HEK293T (cell line): ENCODE measurements at regions not wholly inside any gene's neighbourhood (a gene's known extent, or its start where the extent isn't known, plus 50 kb on each side); places are given as distances from the start of the nearest gene placed in this dataset.

Experiments
- CTCF ChIA-PET: fragments of 350-600 bp; formaldehyde crosslinking; extraction: SDS; loops from one replicate; lab custom pipeline; 2021; ENCODE audit warnings: antibody characterized with exemption, inconsistent platforms; lab: Yijun Ruan, JAX
- POLR2A ChIA-PET: fragments of 350-600 bp; formaldehyde crosslinking; extraction: SDS; loops from one replicate; lab custom pipeline; 2020; ENCODE audit warnings: antibody characterized with exemption, inconsistent platforms; lab: Yijun Ruan, JAX
- DNase-seq: peaks from one replicate; pipeline ENCODE4 v3.0.0; 2012; ENCODE audit warnings: mixed read lengths; ENCODE audit errors: extremely low spot score
- ARNT ChIP-seq: fragments of 450-650 bp; IDR thresholded peaks from 2 replicates; pipeline ENCODE4 v1.6.1; 2017; ENCODE audit warnings: mild to moderate bottlenecking
- BHLHE40 ChIP-seq: fragments of 450-650 bp; IDR thresholded peaks from 2 replicates; pipeline ENCODE4 v1.6.1; 2016; ENCODE audit warnings: mild to moderate bottlenecking, moderate library complexity, borderline replicate concordance
- CTBP1 ChIP-seq: fragments of 450-650 bp; IDR thresholded peaks from 2 replicates; pipeline ENCODE4 v1.6.1; 2016; ENCODE audit warnings: borderline replicate concordance
- ELF4 ChIP-seq: fragments of 450-650 bp; IDR thresholded peaks from 2 replicates; pipeline ENCODE4 v1.6.1; 2017; ENCODE audit warnings: antibody characterized with exemption
- FOXA1 ChIP-seq: fragments of 450-650 bp; IDR thresholded peaks from 2 replicates; pipeline ENCODE4 v1.6.1; 2016; ENCODE audit warnings: mild to moderate bottlenecking
- FOXK2 ChIP-seq: fragments of 450-650 bp; IDR thresholded peaks from 2 replicates; pipeline ENCODE4 v1.6.1; 2016; ENCODE audit warnings: mild to moderate bottlenecking
- FOXM1 ChIP-seq: fragments of 450-650 bp; IDR thresholded peaks from 2 replicates; pipeline ENCODE4 v1.6.1; 2017; ENCODE audit warnings: mild to moderate bottlenecking, borderline replicate concordance
- HDGF ChIP-seq: fragments of 450-650 bp; IDR thresholded peaks from 2 replicates; pipeline ENCODE4 v1.6.1; 2017; ENCODE audit warnings: antibody characterized with exemption, borderline replicate concordance
- L3MBTL2 ChIP-seq: fragments of 450-650 bp; conservative IDR thresholded peaks from 2 replicates; pipeline ENCODE4 v1.6.1; 2016; ENCODE audit warnings: mild to moderate bottlenecking
- LEF1 ChIP-seq: fragments of 450-650 bp; IDR thresholded peaks from 2 replicates; pipeline ENCODE4 v1.6.1; 2017; ENCODE audit warnings: mild to moderate bottlenecking, borderline replicate concordance
- NFRKB ChIP-seq: fragments of 450-650 bp; IDR thresholded peaks from 2 replicates; pipeline ENCODE4 v1.6.1; 2016; ENCODE audit warnings: mild to moderate bottlenecking, moderate library complexity
- PKNOX1 ChIP-seq: fragments of 450-650 bp; IDR thresholded peaks from 2 replicates; pipeline ENCODE4 v1.6.1; 2016
- SP1 ChIP-seq: fragments of 450-650 bp; IDR thresholded peaks from 2 replicates; pipeline ENCODE4 v1.6.1; 2017
- SUZ12 ChIP-seq: fragments of 450-650 bp; IDR thresholded peaks from 2 replicates; pipeline ENCODE4 v1.6.1; 2016; ENCODE audit warnings: mild to moderate bottlenecking
- TARDBP ChIP-seq: fragments of 450-650 bp; IDR thresholded peaks from 2 replicates; pipeline ENCODE4 v1.6.1; 2016
- ZNF384 ChIP-seq: fragments of 450-650 bp; IDR thresholded peaks from 2 replicates; pipeline ENCODE4 v1.6.1; 2016

GRCh38 chr1:61627365-61627764 lies 97.6 kb downstream of the TM2D1 start:
- POLR2A ChIA-PET, result no interaction called here
- DNase-seq, result no peak
- no peak for TF ChIP-seq FOXA1
- no peak for TF ChIP-seq ZNF384
- no peak for TF ChIP-seq CTBP1
- TF ChIP-seq NFRKB, result no peak
- no peak for TF ChIP-seq FOXM1
- no peak for TF ChIP-seq TARDBP
- TF ChIP-seq FOXK2, result no peak
- TF ChIP-seq PKNOX1, result no peak
- TF ChIP-seq HDGF, result no peak
- no peak for TF ChIP-seq LEF1
- no peak for TF ChIP-seq SUZ12
- no peak for TF ChIP-seq ELF4
- no peak for TF ChIP-seq BHLHE40
- TF ChIP-seq SP1, result no peak
- CTCF ChIA-PET, result no interaction called here

- DNase-seq, result no peak
- POLR2A ChIA-PET, result no interaction called here
- CTCF ChIA-PET, result no interaction called here
- TF ChIP-seq HDGF (no peak), LEF1 (no peak), CTBP1 (no peak), SP1 (no peak), FOXK2 (no peak), L3MBTL2 (no peak), FOXM1 (no peak), TARDBP (no peak), FOXA1 (no peak), ZNF384 (no peak), BHLHE40 (no peak), ARNT (no peak), ELF4 (no peak), SUZ12 (no peak), NFRKB (no peak), PKNOX1 (no peak)
Measured at GRCh38 chr1:61626816-61627215, 98.1 kb downstream of the TM2D1 start.

- TF ChIP-seq FOXK2, result no peak
- CTCF ChIA-PET, result interaction anchor here (0.6 kb wide), 1 partner anchor 1745 kb away, joined by 3 read pairs; no protein-coding TSS in a partner anchor
- POLR2A ChIA-PET, result no interaction called here
- no peak for DNase-seq
Measured at GRCh38 chr1:61623852-61624251, 101.1 kb downstream of the TM2D1 start.

- CTCF ChIA-PET, result interaction anchor here (1.4 kb wide), 1 partner anchor 32 kb away, joined by 4 read pairs; no protein-coding TSS in a partner anchor
- DNase-seq, result no peak
- TF ChIP-seq FOXA1 (no peak), FOXK2 (no peak), ELF4 (no peak), TARDBP (no peak), ZNF384 (no peak)
- POLR2A ChIA-PET, result no interaction called here
Measured at GRCh38 chr1:61620536-61620935, 104.4 kb downstream of the TM2D1 start.

GRCh38 chr1:61618755-61619154 lies 106.2 kb downstream of the TM2D1 start:
- TF ChIP-seq HDGF (no peak), SUZ12 (no peak), FOXM1 (no peak), LEF1 (no peak), FOXA1 (no peak), SP1 (no peak), PKNOX1 (no peak), L3MBTL2 (no peak), BHLHE40 (no peak), NFRKB (no peak)
- POLR2A ChIA-PET, result no interaction called here
- CTCF ChIA-PET, result no interaction called here
- DNase-seq, result no peak

GRCh38 chr1:61618193-61618592 lies 106.7 kb downstream of the TM2D1 start:
- DNase-seq, result no peak
- CTCF ChIA-PET, result no interaction called here
- no peak for TF ChIP-seq CTBP1
- TF ChIP-seq NFRKB, result no peak
- TF ChIP-seq ELF4, result no peak
- no peak for TF ChIP-seq L3MBTL2
- TF ChIP-seq SP1, result no peak
- no peak for TF ChIP-seq PKNOX1
- no peak for TF ChIP-seq FOXM1
- no peak for TF ChIP-seq SUZ12
- TF ChIP-seq HDGF, result no peak
- TF ChIP-seq FOXA1, result no peak
- no peak for TF ChIP-seq ZNF384
- no peak for TF ChIP-seq BHLHE40
- no peak for TF ChIP-seq ARNT
- TF ChIP-seq TARDBP, result no peak
- TF ChIP-seq FOXK2, result no peak
- no peak for TF ChIP-seq LEF1
- POLR2A ChIA-PET, result no interaction called here
